ENCODE measurements at regions not wholly inside any gene's neighbourhood (a gene's known extent, or its start where the extent isn't known, plus 50 kb on each side); places are given as distances from the start of the nearest gene placed in this dataset.
"Not testable (repeated sequence)": the region's sequence is repeated elsewhere in the genome, so short reads cannot be mapped to it uniquely, and the experiment has no call there.

DNA sequence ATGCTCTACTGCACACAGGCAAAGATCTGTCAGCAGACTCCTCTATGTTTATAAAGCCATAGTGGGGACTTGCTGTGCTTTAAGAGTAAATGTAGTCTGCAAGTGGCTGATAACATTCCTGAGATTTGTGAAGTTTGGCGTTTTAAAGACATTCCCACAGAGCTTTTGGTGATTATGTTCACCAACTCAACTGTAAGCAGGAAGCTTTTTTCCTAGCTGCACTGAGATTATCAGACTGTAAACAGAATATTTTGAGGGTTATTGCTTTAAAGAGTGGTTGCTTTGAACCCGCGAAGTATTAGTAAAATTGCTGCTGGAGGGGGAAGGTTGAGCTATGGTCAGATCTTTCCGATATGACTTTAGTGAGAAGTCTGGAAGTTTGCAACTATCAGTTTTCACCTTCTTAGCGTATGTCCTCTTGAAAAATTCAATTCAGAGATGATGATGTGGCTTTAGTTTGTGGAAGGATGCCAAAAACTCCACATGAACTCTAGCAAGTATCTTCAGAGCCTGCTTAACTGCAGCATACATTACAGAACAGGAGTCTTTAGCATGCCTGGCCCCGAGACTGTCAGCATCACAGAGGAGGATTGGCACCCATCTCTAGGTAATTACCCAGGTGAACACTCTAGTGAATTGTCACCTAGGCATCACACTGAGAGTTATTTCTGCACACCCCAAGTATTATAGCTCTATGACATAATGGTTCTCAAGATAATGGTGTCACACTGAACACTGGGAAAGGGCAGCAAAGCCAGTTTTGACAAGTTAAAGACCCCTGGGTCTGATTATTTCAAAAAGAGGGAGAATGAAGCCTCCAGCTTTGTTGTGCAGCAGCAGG, 89.9 kb downstream of the MTNR1B start:
- in situ Hi-C loops (cut with MboI; ENCODE audit: low pct_unique_long_range_greater_than_20kb in 2 of 9, low sequenced_read_pairs in 9 of 9, unreplicated experiment in 9 of 9) = no loop called here
- no peak overlapping the region for H3K4me3 ChIP-seq
- 5 to 100% (median 93%) methylated on average over 3 to 6 of the region's 6 CpGs; no CpG with 5 or more reads in 2 of the 10 experiments for WGBS, 10 experiments
- no peak overlapping the region for H3K27ac ChIP-seq
- H3K4me1 ChIP-seq (replicated peaks in 1 of 2) = peaks cover 2 to 13% of the 10 kb centered on the region in 2 donors
- peak in 3 of 8 experiments; percentile 22 to 33 (median 28) for ATAC-seq (replicated peaks in 6 of 8)

GRCh38 chr11:93063086-93063485, 93.6 kb downstream of the MTNR1B start:
- Histone ChIP-seq H3K4me1 (replicated peaks in 1 of 2) (peaks cover 2 to 13% of the 10 kb centered on the region in 2 donors), H3K27ac (no peak overlapping the region), H3K4me3 (no peak overlapping the region)
- WGBS, 10 experiments = 0 to 60% (median 40%) methylated on average over 1 of the region's 1 CpG; no CpG with 5 or more reads in 3 of the 10 experiments
- in situ Hi-C loops (cut with MboI; ENCODE audit: low pct_unique_long_range_greater_than_20kb in 2 of 9, low sequenced_read_pairs in 9 of 9, unreplicated experiment in 9 of 9) = no loop called here
- peak in 7 of 8 experiments; percentile 22 to 100 (median 91) for ATAC-seq (replicated peaks in 6 of 8)

DNA sequence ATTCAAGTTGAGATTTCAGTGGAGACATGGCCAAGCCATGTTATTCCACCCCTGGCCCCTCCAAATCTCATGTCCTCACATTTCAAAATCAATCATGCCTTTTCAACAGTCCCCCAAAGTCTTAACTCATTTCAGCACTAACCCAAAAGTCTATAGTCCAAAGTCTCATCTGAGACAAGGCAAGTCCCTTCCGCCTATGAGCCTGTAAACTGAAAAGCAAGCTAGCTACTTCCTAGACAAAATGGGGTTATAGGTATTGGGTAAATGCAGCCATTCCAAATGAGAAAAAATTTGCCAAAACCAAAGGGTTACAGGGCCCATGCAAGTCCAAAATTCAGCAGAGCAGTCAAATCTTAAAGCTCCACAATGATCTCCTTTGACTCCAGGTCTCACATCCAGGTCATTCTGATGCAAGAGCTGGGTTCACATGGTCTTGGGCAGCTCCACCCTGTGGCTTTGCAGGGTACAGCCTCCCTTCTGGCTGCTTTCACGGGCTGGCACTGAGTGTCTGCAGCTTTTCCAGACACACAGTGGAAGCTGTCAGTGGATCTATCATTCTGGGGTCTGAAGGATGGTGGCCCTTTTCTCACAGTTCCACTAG, 95.7 kb downstream of the MTNR1B start:
- ATAC-seq (replicated peaks in 6 of 8); in situ Hi-C loops (cut with MboI; ENCODE audit: low pct_unique_long_range_greater_than_20kb in 2 of 9, low sequenced_read_pairs in 9 of 9, unreplicated experiment in 9 of 9); H3K4me3 ChIP-seq; H3K4me1 ChIP-seq (replicated peaks in 1 of 2); H3K27ac ChIP-seq: not testable (repeated sequence)
- 9 to 100% (median 90%) methylated on average over 1 to 2 of the region's 2 CpGs; no CpG with 5 or more reads in 4 of the 10 experiments for WGBS, 10 experiments

- no peak for ATAC-seq (replicated peaks in 6 of 8)
- Histone ChIP-seq H3K4me3 (no peak overlapping the region), H3K27ac (no peak overlapping the region), H3K4me1 (replicated peaks in 1 of 2) (peaks cover under 1 to 7% of the 10 kb centered on the region in 2 donors)
- in situ Hi-C loops (cut with MboI; ENCODE audit: low pct_unique_long_range_greater_than_20kb in 2 of 9, low sequenced_read_pairs in 9 of 9, unreplicated experiment in 9 of 9) = no loop called here
Measured at GRCh38 chr11:93067881-93068390, 98.5 kb downstream of the MTNR1B start.

- ATAC-seq (replicated peaks in 6 of 8) = peak in 6 of 8 experiments; percentile 54 to 85 (median 70)
- WGBS, 10 experiments = 0 to 100% (median 55%) methylated on average over 1 of the region's 1 CpG; no CpG with 5 or more reads in 5 of the 10 experiments
- H3K4me3 ChIP-seq = no peak overlapping the region
Measured at GRCh38 chr11:93072229-93072914, 102.9 kb downstream of the MTNR1B start.

GRCh38 chr11:93073026-93073425, 103.6 kb downstream of the MTNR1B start:
- WGBS, 10 experiments = 60 to 100% (median 83%) methylated on average over 1 to 3 of the region's 3 CpGs; no CpG with 5 or more reads in 3 of the 10 experiments
- peak in 1 of 8 experiments; percentile 5 for ATAC-seq (replicated peaks in 6 of 8)
- Histone ChIP-seq H3K4me1 (replicated peaks in 1 of 2) (no peaks in the 10 kb centered on the region), H3K4me3 (no peak overlapping the region), H3K27ac (no peak overlapping the region)
- in situ Hi-C loops (cut with MboI; ENCODE audit: low pct_unique_long_range_greater_than_20kb in 2 of 9, low sequenced_read_pairs in 9 of 9, unreplicated experiment in 9 of 9) = no loop called here

More at GRCh38 chr11:93072229-93072914, 102.9 kb downstream of the MTNR1B start:
- Histone ChIP-seq H3K4me1 (replicated peaks in 1 of 2) (no peaks in the 10 kb centered on the region), H3K27ac (no peak overlapping the region)
- in situ Hi-C loops (cut with MboI; ENCODE audit: low pct_unique_long_range_greater_than_20kb in 2 of 9, low sequenced_read_pairs in 9 of 9, unreplicated experiment in 9 of 9) = no loop called here

- no peak for ATAC-seq (replicated peaks in 6 of 8)
- WGBS, 10 experiments = 0 to 54% (median 27%) methylated on average over 1 to 4 of the region's 4 CpGs; no CpG with 5 or more reads in 1 of the 10 experiments
- in situ Hi-C loops (cut with MboI; ENCODE audit: low pct_unique_long_range_greater_than_20kb in 2 of 9, low sequenced_read_pairs in 9 of 9, unreplicated experiment in 9 of 9) = no loop called here
- H3K27ac ChIP-seq = no peak overlapping the region
- no peak overlapping the region for H3K4me3 ChIP-seq
- H3K4me1 ChIP-seq (replicated peaks in 1 of 2) = no peaks in the 10 kb centered on the region
Measured at GRCh38 chr11:93073508-93074280, 104.2 kb downstream of the MTNR1B start.

GRCh38 chr11:93074352-93074751, 104.9 kb downstream of the MTNR1B start:
- peak in 2 of 8 experiments; percentile 36 to 65 for ATAC-seq (replicated peaks in 6 of 8)
- Histone ChIP-seq H3K4me3 (no peak overlapping the region), H3K4me1 (replicated peaks in 1 of 2) (no peaks in the 10 kb centered on the region), H3K27ac (no peak overlapping the region)
- in situ Hi-C loops (cut with MboI; ENCODE audit: low pct_unique_long_range_greater_than_20kb in 2 of 9, low sequenced_read_pairs in 9 of 9, unreplicated experiment in 9 of 9) = no loop called here
- 24 to 100% (median 87%) methylated on average over 2 to 9 of the region's 10 CpGs; no CpG with 5 or more reads in 1 of the 10 experiments for WGBS, 10 experiments

GRCh38 chr11:93075782-93076181, 106.3 kb downstream of the MTNR1B start:
- no peak overlapping the region for H3K4me3 ChIP-seq
- peaks cover 0 to 5% of the 10 kb centered on the region in 2 donors for H3K4me1 ChIP-seq (replicated peaks in 1 of 2)
- 27 to 94% (median 70%) methylated on average over 2 to 4 of the region's 4 CpGs for WGBS, 10 experiments
- no peak overlapping the region for H3K27ac ChIP-seq
- no peak for ATAC-seq (replicated peaks in 6 of 8)
- in situ Hi-C loops (cut with MboI; ENCODE audit: low pct_unique_long_range_greater_than_20kb in 2 of 9, low sequenced_read_pairs in 9 of 9, unreplicated experiment in 9 of 9) = loop anchor here in 1 of 9 experiments (25.0 kb wide), 1 partner anchor 113 kb away; the partner anchor contains the start of gene MTNR1B

DNA sequence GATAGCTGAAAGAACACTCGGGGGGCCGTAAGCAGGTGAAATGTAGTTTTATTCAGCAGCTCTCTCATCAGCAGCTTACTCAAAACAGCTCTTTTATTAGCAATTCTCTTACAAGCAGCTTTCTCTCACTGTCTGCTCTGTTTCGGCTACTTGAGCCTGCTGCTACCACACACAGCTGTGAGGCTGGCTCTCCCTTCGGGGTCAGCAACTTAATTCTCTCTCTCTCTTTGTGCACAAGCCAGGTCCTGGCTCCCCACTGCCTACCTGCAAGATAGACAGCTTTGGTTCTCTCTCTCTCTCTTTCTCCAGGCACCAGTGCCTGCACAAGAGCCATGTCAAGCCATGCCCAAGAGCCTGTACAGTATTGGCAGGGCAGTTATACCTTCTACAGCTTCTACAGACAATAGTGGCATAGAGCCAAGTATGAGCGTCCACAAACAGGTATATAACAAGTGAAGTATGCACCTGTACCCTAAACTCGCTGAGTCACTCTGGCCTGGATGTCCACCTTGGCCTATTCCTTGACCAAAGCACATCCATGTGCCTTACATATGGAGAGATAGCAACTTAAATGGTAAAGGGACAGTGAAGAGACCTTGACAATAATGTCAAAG, 110.8 kb downstream of the MTNR1B start:
- H3K27ac ChIP-seq = no peak overlapping the region
- in situ Hi-C loops (cut with MboI; ENCODE audit: low pct_unique_long_range_greater_than_20kb in 2 of 9, low sequenced_read_pairs in 9 of 9, unreplicated experiment in 9 of 9) = loop anchor here in 1 of 9 experiments (25.0 kb wide), 1 partner anchor 118 kb away; the partner anchor contains the start of gene MTNR1B
- ATAC-seq (replicated peaks in 6 of 8) = no peak
- H3K4me3 ChIP-seq = no peak overlapping the region
- 26 to 100% (median 67%) methylated on average over 1 to 6 of the region's 6 CpGs; no CpG with 5 or more reads in 4 of the 10 experiments for WGBS, 10 experiments
- H3K4me1 ChIP-seq (replicated peaks in 1 of 2) = peaks cover 10 to 13% of the 10 kb centered on the region in 2 donors

DNA sequence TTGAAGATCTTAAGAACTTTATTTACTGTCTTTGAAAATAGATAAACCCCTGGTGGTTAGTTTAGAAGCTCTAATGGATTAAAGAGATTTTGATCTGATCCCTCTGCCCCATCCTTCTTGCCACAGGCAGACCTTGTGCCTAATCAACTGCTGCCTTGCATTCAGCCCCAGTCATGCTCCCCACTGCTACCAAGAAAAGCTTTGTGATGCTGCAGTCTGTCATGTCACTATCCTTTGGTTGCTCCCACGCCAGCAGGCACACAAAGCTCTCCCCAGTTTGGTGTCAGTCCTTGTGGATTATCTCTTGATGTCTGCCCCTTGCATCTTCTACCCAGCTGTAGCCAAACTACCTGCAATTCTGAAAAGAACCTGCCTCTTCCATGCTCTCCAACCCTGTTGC, 112.2 kb downstream of the MTNR1B start:
- Histone ChIP-seq H3K4me1 (replicated peaks in 1 of 2) (peaks cover 10 to 15% of the 10 kb centered on the region in 2 donors), H3K27ac (no peak overlapping the region), H3K4me3 (no peak overlapping the region)
- WGBS, 10 experiments = 0 to 57% (median 34%) methylated on average over 1 of the region's 1 CpG; no CpG with 5 or more reads in 6 of the 10 experiments
- in situ Hi-C loops (cut with MboI; ENCODE audit: low pct_unique_long_range_greater_than_20kb in 2 of 9, low sequenced_read_pairs in 9 of 9, unreplicated experiment in 9 of 9) = loop anchor here in 1 of 9 experiments (25.0 kb wide), 1 partner anchor 119 kb away; the partner anchor contains the start of gene MTNR1B
- no peak for ATAC-seq (replicated peaks in 6 of 8)
